ENCODE measurements at regions not wholly inside any gene's neighbourhood (a gene's known extent, or its start where the extent isn't known, plus 50 kb on each side); places are given as distances from the start of the nearest gene placed in this dataset.

GRCh38 chr13:110062777-110063442 is 244.0 kb downstream of the COL4A1 start:
- Histone ChIP-seq H3K27me3 (ENCODE audit: control insufficient read depth, insufficient read depth, low read length) (no peaks in the 10 kb centered on the region), H3K36me3 (ENCODE audit: control insufficient read depth, low read depth, low read length) (no peaks in the 10 kb centered on the region), H3K9ac (ENCODE audit: low read length) (no peak overlapping the region), H3K9me3 (ENCODE audit: control insufficient read depth, low read depth, low read length) (no peaks in the 10 kb centered on the region), H3K4me1 (ENCODE audit: control insufficient read depth, low read depth, low read length) (no peaks in the 10 kb centered on the region), H3K4me3 (ENCODE audit: low read length) (no peak overlapping the region), H3K27ac (ENCODE audit: low read length) (no peak overlapping the region)

GRCh38 chr13:110062077-110062776 is 244.7 kb downstream of the COL4A1 start:
- Histone ChIP-seq H3K36me3 (ENCODE audit: control insufficient read depth, low read depth, low read length) (no peaks in the 10 kb centered on the region), H3K27me3 (ENCODE audit: control insufficient read depth, insufficient read depth, low read length) (no peaks in the 10 kb centered on the region), H3K9me3 (ENCODE audit: control insufficient read depth, low read depth, low read length) (no peaks in the 10 kb centered on the region), H3K4me1 (ENCODE audit: control insufficient read depth, low read depth, low read length) (no peaks in the 10 kb centered on the region), H3K27ac (ENCODE audit: low read length) (no peak overlapping the region), H3K9ac (ENCODE audit: low read length) (no peak overlapping the region), H3K4me3 (ENCODE audit: low read length) (no peak overlapping the region)

- Histone ChIP-seq H3K4me1 (ENCODE audit: control insufficient read depth, low read depth, low read length) (no peaks in the 10 kb centered on the region), H3K27ac (ENCODE audit: low read length) (no peak overlapping the region), H3K9me3 (ENCODE audit: control insufficient read depth, low read depth, low read length) (no peaks in the 10 kb centered on the region), H3K9ac (ENCODE audit: low read length) (no peak overlapping the region), H3K36me3 (ENCODE audit: control insufficient read depth, low read depth, low read length) (no peaks in the 10 kb centered on the region), H3K4me3 (ENCODE audit: low read length) (no peak overlapping the region), H3K27me3 (ENCODE audit: control insufficient read depth, insufficient read depth, low read length) (no peaks in the 10 kb centered on the region)
Observed at GRCh38 chr13:110061270-110061669, 245.7 kb downstream of the COL4A1 start.

GRCh38 chr13:110057052-110057451 is 249.9 kb downstream of the COL4A1 start:
- Histone ChIP-seq H3K27me3 (ENCODE audit: control insufficient read depth, insufficient read depth, low read length) (no peaks in the 10 kb centered on the region), H3K9ac (ENCODE audit: low read length) (no peak overlapping the region), H3K9me3 (ENCODE audit: control insufficient read depth, low read depth, low read length) (no peaks in the 10 kb centered on the region), H3K4me1 (ENCODE audit: control insufficient read depth, low read depth, low read length) (no peaks in the 10 kb centered on the region), H3K27ac (ENCODE audit: low read length) (no peak overlapping the region), H3K36me3 (ENCODE audit: control insufficient read depth, low read depth, low read length) (no peaks in the 10 kb centered on the region), H3K4me3 (ENCODE audit: low read length) (no peak overlapping the region)

- no peaks in the 10 kb centered on the region for H3K27me3 ChIP-seq (ENCODE audit: control insufficient read depth, insufficient read depth, low read length)
- no peak overlapping the region for H3K27ac ChIP-seq (ENCODE audit: low read length)
- H3K36me3 ChIP-seq (ENCODE audit: control insufficient read depth, low read depth, low read length), result no peaks in the 10 kb centered on the region
- H3K9me3 ChIP-seq (ENCODE audit: control insufficient read depth, low read depth, low read length), result no peaks in the 10 kb centered on the region
- H3K4me1 ChIP-seq (ENCODE audit: control insufficient read depth, low read depth, low read length), result no peaks in the 10 kb centered on the region
- H3K9ac ChIP-seq (ENCODE audit: low read length), result no peak overlapping the region
- no peak overlapping the region for H3K4me3 ChIP-seq (ENCODE audit: low read length)
Observed at GRCh38 chr13:110056640-110057039, 250.3 kb downstream of the COL4A1 start.

GRCh38 chr13:110055089-110055488 is 251.9 kb downstream of the COL4A1 start:
- Histone ChIP-seq H3K27ac (ENCODE audit: low read length) (no peak overlapping the region), H3K4me3 (ENCODE audit: low read length) (no peak overlapping the region), H3K9me3 (ENCODE audit: control insufficient read depth, low read depth, low read length) (no peaks in the 10 kb centered on the region), H3K9ac (ENCODE audit: low read length) (no peak overlapping the region), H3K27me3 (ENCODE audit: control insufficient read depth, insufficient read depth, low read length) (no peaks in the 10 kb centered on the region), H3K36me3 (ENCODE audit: control insufficient read depth, low read depth, low read length) (no peaks in the 10 kb centered on the region), H3K4me1 (ENCODE audit: control insufficient read depth, low read depth, low read length) (no peaks in the 10 kb centered on the region)

- Histone ChIP-seq H3K9ac (ENCODE audit: low read length) (no peak overlapping the region), H3K27me3 (ENCODE audit: control insufficient read depth, insufficient read depth, low read length) (no peaks in the 10 kb centered on the region), H3K4me1 (ENCODE audit: control insufficient read depth, low read depth, low read length) (no peaks in the 10 kb centered on the region), H3K9me3 (ENCODE audit: control insufficient read depth, low read depth, low read length) (no peaks in the 10 kb centered on the region), H3K27ac (ENCODE audit: low read length) (no peak overlapping the region), H3K4me3 (ENCODE audit: low read length) (no peak overlapping the region), H3K36me3 (ENCODE audit: control insufficient read depth, low read depth, low read length) (no peaks in the 10 kb centered on the region)
Observed at GRCh38 chr13:110054041-110054440, 252.9 kb downstream of the COL4A1 start.

GRCh38 chr13:110047496-110047895 is 259.5 kb downstream of the COL4A1 start:
- Histone ChIP-seq H3K27ac (ENCODE audit: low read length) (no peak overlapping the region), H3K9ac (ENCODE audit: low read length) (no peak overlapping the region), H3K9me3 (ENCODE audit: control insufficient read depth, low read depth, low read length) (no peaks in the 10 kb centered on the region), H3K27me3 (ENCODE audit: control insufficient read depth, insufficient read depth, low read length) (peaks cover 7% of the 10 kb centered on the region), H3K4me1 (ENCODE audit: control insufficient read depth, low read depth, low read length) (peaks cover 13% of the 10 kb centered on the region), H3K4me3 (ENCODE audit: low read length) (no peak overlapping the region), H3K36me3 (ENCODE audit: control insufficient read depth, low read depth, low read length) (no peaks in the 10 kb centered on the region)

GRCh38 chr13:110046811-110047210 is 260.1 kb downstream of the COL4A1 start:
- H3K36me3 ChIP-seq (ENCODE audit: control insufficient read depth, low read depth, low read length), result no peaks in the 10 kb centered on the region
- no peak overlapping the region for H3K27ac ChIP-seq (ENCODE audit: low read length)
- H3K9me3 ChIP-seq (ENCODE audit: control insufficient read depth, low read depth, low read length), result no peaks in the 10 kb centered on the region
- peaks cover 13% of the 10 kb centered on the region for H3K4me1 ChIP-seq (ENCODE audit: control insufficient read depth, low read depth, low read length)
- peaks cover 7% of the 10 kb centered on the region for H3K27me3 ChIP-seq (ENCODE audit: control insufficient read depth, insufficient read depth, low read length)
- no peak overlapping the region for H3K9ac ChIP-seq (ENCODE audit: low read length)
- no peak overlapping the region for H3K4me3 ChIP-seq (ENCODE audit: low read length)

- Histone ChIP-seq H3K27ac (ENCODE audit: low read length) (no peak overlapping the region), H3K4me3 (ENCODE audit: low read length) (no peak overlapping the region), H3K36me3 (ENCODE audit: control insufficient read depth, low read depth, low read length) (no peaks in the 10 kb centered on the region), H3K9me3 (ENCODE audit: control insufficient read depth, low read depth, low read length) (no peaks in the 10 kb centered on the region), H3K27me3 (ENCODE audit: control insufficient read depth, insufficient read depth, low read length) (peaks cover 7% of the 10 kb centered on the region), H3K4me1 (ENCODE audit: control insufficient read depth, low read depth, low read length) (peaks cover 13% of the 10 kb centered on the region), H3K9ac (ENCODE audit: low read length) (no peak overlapping the region)
Observed at GRCh38 chr13:110045919-110046318, 259.5 kb upstream of the IRS2 start.

- no peaks in the 10 kb centered on the region for H3K9me3 ChIP-seq (ENCODE audit: control insufficient read depth, low read depth, low read length)
- H3K9ac ChIP-seq (ENCODE audit: low read length), result no peak overlapping the region
- no peaks in the 10 kb centered on the region for H3K36me3 ChIP-seq (ENCODE audit: control insufficient read depth, low read depth, low read length)
- H3K27me3 ChIP-seq (ENCODE audit: control insufficient read depth, insufficient read depth, low read length), result peaks cover 7% of the 10 kb centered on the region
- H3K27ac ChIP-seq (ENCODE audit: low read length), result no peak overlapping the region
- peaks cover 13% of the 10 kb centered on the region for H3K4me1 ChIP-seq (ENCODE audit: control insufficient read depth, low read depth, low read length)
- H3K4me3 ChIP-seq (ENCODE audit: low read length), result no peak overlapping the region
Observed at GRCh38 chr13:110045202-110045601, 258.8 kb upstream of the IRS2 start.

GRCh38 chr13:110044551-110045111 is 258.2 kb upstream of the IRS2 start:
- Histone ChIP-seq H3K27ac (ENCODE audit: low read length) (no peak overlapping the region), H3K4me3 (ENCODE audit: low read length) (no peak overlapping the region), H3K36me3 (ENCODE audit: control insufficient read depth, low read depth, low read length) (no peaks in the 10 kb centered on the region), H3K9me3 (ENCODE audit: control insufficient read depth, low read depth, low read length) (no peaks in the 10 kb centered on the region), H3K27me3 (ENCODE audit: control insufficient read depth, insufficient read depth, low read length) (peaks cover 7% of the 10 kb centered on the region), H3K4me1 (ENCODE audit: control insufficient read depth, low read depth, low read length) (peaks cover 13% of the 10 kb centered on the region), H3K9ac (ENCODE audit: low read length) (no peak overlapping the region)
